Bone marrow (tissue), 2 donors: ENCODE measurements at regions not wholly inside any gene's neighbourhood (a gene's known extent, or its start where the extent isn't known, plus 50 kb on each side); places are given as distances from the start of the nearest gene placed in this dataset.

Experiments used
- DNase-seq, 2 donors: peaks; one replicate each; lab custom pipeline; 2025; lab: John Stamatoyannopoulos, UW

GRCh38 chr13:103328899-103329298 lies 262.7 kb upstream of the SLC10A2 start:
- DNase-seq = no peak

DNA sequence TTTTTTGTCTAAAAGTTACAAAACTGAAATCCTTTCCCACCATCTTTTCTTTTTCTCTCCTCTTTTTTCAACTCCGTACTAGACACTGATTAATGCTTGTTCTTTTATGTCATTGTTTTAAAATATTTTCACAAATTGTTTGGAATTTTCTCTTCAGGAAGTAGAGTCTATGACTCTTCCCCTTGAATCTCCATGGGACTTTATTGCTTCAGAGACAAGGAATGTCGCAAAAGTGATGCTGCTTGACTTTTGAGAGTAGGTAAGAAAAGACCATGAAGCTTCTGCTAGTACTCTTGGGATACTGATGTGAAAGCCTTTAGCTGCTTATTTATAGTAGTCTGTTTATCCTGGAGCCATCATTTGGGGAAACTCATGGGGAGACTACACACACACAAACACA lies 260.1 kb upstream of the SLC10A2 start:
- DNase-seq = no peak

- DNase-seq = no peak
These were observed 259.5 kb upstream of the SLC10A2 start for GRCh38 chr13:103325672-103326071.

DNA sequence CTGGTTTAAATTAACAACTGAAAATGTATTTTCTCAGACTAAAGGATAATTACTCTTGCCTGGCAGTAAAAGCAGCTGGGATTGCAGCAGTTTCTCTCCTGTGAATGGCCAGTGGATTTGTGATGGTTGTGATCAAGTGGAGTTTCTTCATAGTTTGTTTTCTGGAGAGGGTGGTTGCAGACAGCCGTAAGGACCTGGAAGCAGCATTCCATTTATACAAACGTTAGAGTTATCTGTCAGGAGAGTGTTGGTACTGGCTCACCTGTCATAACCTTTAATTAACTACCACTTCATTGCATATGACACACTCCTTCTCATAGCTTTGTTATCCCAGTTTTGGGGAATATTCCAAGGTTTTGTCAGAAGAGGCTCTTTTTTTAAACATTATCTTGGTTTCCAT lies 258.4 kb upstream of the SLC10A2 start:
- DNase-seq = no peak

DNA sequence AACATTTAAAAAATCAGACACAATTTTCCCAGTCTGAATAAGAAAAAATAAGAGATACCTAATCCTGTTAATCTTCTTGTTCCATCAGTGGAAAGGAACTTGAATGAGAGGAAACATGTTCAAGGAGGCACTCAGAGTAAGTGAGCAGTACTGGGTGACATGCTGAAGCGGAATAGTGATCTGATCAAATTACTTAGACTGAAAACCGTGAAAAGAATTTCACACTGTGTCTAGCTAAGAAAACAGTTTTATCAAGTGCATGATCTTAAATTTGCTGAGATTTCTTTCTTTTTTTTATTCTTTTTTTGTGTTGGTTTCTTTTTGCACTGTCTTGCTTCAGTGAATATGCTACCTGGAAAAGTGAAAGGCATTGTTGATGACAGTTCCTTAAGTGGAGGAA lies 249.5 kb upstream of the SLC10A2 start:
- DNase-seq = no peak

DNA sequence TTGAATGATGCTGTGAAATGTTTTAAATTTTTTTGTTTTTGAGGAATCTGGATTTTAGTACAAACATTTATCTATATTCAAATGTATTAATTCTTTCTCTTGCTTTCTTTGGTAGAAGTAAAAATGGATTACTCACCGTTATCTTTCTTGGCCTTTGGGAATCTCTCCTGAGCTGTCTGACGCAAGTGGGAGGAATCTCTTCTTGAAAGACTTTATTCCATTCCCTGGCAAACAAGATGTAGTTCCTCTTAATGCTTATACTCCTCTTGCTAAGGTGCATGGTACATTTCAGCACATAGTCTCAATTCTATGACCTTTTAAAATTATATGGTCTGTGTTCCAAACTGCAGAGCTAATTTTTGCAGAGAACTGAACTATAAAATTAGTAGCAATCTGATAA lies 246.2 kb upstream of the SLC10A2 start:
- no peak for DNase-seq

- no peak for DNase-seq
These were observed 242.4 kb upstream of the SLC10A2 start for GRCh38 chr13:103308667-103309066.

- no peak for DNase-seq
These were observed 239.9 kb upstream of the SLC10A2 start for GRCh38 chr13:103306163-103306562.

- DNase-seq = no peak
These were observed 236.9 kb upstream of the SLC10A2 start for GRCh38 chr13:103303078-103303651.

- no peak for DNase-seq
These were observed 236.5 kb upstream of the SLC10A2 start for GRCh38 chr13:103302676-103303075.

DNA sequence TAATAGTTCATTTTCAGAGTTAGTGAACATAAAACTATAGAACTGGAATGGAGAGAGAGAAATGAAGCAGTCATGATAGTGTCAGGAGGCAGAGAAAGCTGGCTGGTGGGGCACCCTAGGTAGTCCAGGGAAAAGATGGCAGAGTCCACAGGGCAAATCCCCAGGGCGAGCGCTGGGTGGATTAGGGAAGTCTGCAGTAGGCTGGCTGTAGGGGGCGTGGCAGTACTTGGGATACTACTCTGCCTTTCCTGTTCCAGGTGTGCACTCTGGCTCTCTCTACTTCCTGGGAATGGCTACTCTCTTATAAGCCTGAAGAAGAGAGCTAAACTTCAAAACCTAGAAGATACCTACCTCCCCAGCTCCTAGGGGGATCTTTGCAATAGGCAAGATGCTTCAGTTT lies 232.9 kb upstream of the SLC10A2 start:
- no peak for DNase-seq

DNA sequence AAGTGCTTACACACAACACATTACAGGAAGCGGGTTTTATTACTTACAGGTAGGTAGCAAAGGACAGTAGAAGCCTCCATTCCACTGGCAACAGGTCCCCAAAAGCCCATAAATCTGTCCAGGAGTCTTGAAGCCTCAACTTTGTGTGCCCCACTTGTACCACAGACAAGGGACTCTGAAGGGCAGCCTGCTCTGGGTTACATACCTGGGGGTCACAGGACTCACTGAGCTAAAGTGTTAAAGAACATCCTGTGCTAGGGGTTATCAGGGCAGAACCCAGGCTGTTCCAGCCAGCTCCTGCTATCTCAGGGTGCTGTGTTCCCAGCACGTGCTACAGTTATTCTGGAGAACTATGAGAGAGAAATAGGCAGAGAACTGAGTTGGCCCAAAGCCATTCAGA lies 230.9 kb upstream of the SLC10A2 start:
- no peak for DNase-seq

GRCh38 chr13:103291798-103292572 lies 225.8 kb upstream of the SLC10A2 start:
- no peak for DNase-seq

- no peak for DNase-seq
These were observed 225.0 kb upstream of the SLC10A2 start for GRCh38 chr13:103291226-103291625.

DNA sequence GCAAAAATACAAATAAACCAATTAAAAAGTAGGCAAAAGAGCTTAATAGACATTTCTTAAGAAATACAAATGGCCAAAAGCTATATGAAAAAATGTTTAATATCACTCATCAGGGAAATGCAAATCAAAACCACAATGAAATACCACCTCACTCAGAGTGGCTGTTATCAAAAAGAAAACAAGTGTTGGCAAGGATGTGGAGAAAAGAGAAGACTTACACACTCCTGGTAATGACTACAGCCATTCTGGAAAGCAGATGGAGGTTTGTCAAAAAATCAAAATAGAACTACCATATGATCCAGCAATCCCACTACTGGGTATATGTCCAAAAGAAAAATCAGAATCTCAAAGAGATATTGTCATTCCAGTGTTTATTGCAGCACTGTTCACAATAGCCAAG lies 223.5 kb upstream of the SLC10A2 start:
- no peak for DNase-seq

DNA sequence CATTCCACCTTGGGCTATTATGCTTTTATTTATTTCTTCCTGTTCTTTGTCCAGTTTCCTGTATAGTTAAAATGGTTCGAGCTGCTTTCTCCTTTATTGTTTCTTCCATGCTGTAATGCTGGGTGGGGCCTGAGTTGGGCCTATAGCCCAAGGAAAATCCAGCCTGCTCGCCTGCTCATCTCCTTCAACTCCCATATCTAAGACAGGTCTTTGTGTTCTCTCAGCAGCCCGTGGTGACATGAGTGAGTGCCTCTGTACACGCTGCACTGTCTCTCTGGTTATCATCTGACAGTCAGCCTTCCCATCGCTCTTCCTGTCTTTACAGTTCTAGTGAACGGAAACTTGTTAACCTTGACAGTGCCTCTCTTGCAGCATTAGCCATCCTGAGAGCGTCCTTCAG lies 221.9 kb upstream of the SLC10A2 start:
- DNase-seq = no peak

DNA sequence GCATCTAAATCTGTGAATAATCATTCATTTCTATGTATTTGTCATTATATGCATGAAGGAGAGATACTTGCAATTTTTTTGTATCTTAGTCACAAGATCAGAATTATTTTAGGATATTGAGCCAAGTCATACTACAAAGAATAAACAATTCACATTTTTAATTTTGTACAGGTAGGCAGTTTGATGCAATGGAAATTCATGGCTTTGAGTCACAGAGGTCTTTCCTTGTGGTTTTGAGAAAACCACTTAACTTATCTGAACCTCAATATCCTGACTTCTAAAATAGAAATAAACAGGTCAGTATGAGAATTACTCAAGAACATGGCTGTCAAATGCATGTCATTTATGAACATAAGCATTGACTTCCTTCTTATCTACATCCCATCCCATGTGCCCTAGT lies 221.4 kb upstream of the SLC10A2 start:
- DNase-seq = no peak

- DNase-seq = no peak
These were observed 218.2 kb upstream of the SLC10A2 start for GRCh38 chr13:103284466-103284865.

DNA sequence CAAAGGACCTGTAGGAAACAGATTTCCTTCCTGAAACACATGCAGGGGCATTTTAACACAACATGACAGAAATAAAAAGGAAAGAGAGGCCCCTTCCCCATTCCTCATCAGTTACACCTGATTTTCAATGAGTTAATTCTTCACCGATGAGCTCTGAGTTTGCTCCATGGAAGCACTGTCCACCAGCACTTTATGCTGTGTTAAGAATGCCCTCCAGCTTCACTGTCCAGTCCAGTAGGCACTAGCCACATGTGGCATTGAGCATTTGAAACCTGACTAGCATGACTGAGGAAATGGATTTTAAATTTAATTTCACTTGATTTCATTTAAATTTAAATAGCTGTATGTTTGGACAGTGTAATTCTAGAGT lies 217.2 kb upstream of the SLC10A2 start:
- no peak for DNase-seq

- no peak for DNase-seq
These were observed 216.6 kb upstream of the SLC10A2 start for GRCh38 chr13:103282571-103283450.

- DNase-seq = no peak
These were observed 211.9 kb upstream of the SLC10A2 start for GRCh38 chr13:103277959-103278694.

DNA sequence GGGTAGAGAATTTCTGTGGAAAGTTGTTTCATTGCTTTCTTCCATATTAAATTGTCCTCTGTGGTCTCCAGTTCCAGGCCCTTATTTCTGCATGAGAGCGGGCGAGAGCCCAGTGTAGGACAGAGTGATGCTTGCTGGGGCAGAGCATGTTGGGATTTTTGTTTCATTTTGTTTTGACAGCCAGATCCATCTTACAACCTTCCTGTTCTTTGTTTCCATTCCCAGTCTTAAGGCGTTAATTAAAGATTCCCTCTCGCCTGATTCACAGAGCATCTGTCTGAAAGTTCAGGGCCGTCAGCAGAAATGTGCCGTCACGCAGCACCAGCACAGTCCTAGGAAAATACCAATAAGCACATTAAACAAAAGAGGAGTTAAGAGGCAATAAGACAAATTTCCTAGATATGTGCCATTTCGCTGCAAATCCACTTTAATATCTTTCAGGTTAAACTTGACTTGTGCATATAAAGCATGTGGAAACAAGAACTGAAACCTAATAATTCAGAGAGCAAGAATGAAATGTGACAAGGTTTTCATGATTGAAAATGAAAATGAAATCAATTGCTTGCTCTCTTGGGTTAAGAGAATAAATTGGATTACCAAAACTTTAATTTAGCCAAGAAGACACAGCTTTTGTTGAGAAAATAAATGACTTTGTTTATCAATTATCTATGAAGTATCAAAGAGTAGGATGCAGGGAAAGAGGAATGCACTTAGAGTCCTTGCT lies 210.7 kb upstream of the SLC10A2 start:
- no peak for DNase-seq
